Hepatic stellate cell (primary cell): ENCODE measurements at regions not wholly inside any gene's neighbourhood (a gene's known extent, or its start where the extent isn't known, plus 50 kb on each side); places are given as distances from the start of the nearest gene placed in this dataset.

ENCODE experiments used
- DNase-seq: peaks from one replicate; pipeline ENCODE4 v3.0.0; 2011; ENCODE audit warnings: low spot score

DNA sequence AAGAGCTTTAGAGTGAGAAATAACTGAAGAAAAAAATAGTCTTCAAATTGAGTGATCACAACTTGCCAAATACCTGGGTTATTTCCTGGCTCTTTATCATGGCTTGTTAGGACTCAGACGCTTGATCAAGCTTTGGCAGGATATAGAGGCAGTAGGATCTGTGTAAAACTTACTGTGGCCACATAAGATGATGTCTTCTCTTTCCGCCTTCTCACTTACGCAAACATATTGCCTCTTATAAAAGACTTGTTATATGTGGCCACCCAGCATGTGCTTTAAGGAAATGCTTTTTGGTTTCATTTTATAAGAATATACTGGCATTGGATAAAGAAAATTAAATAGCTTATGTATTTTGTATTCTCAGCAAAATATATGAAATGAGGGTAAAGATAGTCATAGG is 101.8 kb upstream of the AKIRIN2 start:
- DNase-seq = no peak

DNA sequence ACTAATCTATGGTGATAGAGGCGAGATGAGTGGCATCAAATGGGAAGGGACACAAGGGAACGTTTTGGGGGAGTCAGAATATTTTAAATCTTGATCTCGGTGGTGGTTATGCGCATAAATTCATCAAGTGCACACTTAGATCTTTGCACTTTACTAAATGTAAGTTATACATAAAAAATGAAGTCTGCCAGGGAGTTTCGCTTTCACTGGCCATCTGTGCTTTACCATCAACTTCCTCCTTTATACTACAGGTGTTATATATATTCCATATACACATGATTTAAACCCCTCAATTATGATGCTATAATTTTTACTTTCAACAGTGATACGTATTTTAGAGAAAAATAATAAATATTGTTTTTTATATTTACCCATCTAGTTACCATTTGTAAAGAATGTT is 97.6 kb upstream of the AKIRIN2 start:
- DNase-seq = no peak

DNA sequence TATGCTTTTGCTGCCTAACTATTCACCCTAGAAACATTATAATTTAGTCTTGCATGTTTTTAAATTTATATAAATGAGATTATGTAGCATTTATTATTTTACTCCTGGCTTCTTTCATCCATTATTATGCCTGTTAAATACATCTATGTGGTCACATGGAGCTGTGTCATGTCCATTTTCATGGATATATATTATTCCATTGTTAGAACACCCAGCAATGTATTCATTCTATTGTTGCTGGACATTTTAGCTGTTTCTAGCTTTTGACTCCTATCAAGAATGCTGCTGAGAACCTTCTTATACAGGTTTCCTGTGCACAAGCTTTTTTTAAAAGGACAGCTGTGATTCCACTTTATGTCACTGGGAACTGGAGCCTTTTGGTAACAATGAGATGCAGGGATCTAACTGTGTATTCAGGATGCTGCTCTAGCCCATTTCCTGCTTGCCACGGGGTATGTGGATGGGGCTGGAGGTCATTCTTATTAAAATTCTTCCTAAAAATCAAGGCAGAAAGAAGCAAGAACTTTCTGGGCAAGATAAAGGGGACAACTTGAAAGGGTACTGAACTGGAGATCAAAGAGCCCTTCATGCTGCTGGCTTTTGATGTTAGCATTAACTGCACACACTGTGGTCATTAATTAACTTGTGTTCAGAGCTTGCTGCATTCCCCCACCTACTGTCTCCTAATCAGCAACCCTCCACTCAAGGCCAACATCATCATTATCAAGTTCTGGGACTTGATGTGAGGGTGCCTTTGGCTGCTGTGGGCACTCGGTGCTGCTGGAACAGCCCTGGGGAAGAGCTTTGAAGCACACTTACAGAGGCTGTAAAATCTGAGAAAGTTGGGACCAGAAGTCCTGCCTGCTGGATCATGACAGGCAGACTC is 96.6 kb upstream of the AKIRIN2 start:
- DNase-seq = no peak

DNA sequence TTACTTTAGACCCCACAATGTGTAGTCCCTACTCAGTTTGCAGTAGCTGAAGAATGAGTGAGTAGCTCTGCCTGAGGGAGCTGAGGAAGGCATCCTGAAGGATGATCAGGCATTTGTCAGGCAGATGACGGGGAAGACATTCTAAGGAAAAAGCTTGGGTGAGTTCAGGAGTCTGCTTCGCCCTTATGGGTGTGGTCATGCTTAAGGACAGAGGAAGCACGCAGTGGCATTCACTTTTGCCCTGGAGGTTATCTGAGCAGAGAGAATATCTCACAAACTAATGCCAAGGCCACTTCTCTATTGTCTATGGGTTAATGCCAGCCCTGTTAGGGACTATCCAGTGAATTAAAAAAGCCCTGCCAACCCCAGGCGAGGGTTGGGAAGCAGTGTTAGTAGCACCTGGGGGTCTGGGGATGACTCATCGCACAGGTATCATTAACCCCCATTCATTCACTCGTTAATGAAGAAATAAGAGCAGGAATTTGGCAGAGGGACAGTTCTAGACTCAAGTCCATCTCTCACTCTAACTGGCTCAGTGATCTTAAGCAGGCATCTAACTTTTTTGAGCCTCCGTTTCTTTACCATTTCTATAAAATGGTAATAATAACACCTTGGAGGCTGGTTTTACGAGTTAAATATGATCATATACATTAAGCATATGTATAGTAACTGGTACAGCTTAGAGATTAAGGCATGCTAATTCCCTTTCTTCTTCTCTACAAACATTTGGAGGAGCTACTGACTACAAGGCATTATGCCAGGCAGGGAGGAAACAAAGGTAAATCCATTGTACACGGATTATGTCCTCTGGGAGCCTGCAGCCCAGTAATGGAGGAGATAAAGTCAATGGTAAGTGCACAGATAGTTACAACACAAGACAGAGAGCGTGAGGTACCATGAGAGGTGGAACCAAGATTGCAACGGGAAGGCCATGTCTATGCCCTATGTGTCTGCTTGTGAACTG is 93.2 kb upstream of the AKIRIN2 start:
- no peak for DNase-seq

DNA sequence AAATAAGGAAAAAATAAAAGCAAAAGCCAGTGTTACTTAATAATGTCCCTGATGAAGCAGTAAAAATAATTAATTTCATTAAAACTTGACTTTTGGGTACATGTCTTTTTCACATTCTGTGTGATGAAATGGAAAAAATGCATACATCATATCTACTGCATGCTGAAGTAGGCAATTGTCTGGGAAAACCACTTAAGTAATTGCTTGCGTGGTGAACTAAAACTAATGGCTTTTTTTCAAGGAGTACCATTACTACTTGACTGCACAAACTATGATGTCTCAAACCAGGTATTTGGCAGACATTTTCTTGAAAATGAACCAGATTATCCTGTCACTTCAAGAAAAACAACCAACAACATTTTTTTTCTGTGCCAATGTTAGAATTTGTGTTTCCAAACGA is 91.3 kb upstream of the AKIRIN2 start:
- no peak for DNase-seq

DNA sequence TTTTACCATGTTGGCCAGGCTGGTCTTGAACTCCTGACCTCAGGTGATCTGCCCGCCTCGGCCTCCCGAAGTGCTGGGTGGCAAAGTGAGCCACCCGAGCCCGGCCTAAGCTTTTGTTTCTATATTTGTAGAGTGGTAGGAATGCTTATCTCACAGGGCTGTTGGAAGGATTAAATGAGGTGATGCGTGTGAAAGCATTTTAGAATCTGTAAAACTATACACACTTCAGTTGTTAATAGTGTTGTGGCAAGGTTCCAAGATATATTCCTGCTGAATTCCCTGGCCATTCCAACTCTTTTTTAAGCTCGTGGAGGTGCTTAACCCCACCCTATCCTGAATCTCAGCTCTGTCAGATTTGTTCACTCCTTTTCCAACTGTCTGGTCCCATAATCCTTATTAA is 89.9 kb upstream of the AKIRIN2 start:
- DNase-seq = no peak

DNA sequence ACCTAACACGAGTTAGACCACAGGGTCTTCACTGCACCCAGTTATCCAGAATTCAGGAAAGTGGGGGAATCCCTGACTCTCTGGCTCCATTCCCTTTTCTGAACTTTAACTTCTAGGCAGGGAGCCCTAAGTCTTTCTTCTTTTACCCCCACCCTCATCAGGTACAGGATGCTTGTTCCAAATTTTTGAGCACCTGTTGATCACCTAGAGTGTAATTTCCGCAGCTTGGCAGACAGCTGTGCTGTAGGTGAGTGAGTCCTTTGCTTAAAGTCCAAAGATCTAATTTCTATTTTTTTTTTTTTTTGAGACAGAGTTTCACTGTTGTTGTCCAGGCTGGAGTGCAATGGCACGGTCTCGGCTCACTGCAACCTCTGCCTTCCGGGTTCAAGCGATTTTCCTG is 89.5 kb upstream of the AKIRIN2 start:
- no peak for DNase-seq

DNA sequence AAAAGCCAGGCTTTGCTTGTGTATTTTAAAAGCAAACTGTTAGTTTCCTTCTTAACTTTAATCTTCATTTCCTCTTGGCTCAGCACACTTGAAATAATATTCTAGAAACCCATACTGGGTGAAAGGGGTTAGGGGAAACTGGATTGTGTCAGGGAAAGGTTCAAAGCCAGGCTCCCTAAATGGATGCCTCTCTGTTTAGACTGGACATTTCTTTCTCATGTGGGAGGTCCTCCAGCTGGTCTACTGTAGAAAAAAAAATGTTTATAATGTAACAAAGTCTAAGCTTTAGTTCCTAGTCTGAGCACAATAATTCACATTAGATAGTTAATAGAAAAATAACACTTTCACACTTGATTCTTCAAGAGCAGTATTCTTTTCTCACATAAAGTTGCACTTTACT is 89.0 kb upstream of the AKIRIN2 start:
- no peak for DNase-seq

DNA sequence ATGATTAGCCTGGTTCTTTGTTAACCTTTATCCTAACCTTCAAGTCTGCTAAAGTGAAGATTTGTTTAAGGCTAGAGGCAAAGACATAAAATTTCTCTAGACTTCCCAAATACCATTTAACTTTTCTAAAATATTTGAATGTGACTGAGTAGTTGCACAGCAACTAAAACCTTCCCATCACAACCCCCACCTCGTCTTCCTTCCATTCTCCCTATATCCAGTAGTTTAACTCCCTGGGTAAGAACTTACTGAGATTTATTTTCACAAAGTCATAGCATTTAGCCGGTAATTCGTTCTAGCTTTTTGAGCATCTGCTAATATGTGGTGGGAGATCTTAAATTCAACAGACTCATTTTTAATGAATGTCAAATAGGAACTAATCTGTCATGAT is 87.9 kb upstream of the AKIRIN2 start:
- DNase-seq = no peak

DNA sequence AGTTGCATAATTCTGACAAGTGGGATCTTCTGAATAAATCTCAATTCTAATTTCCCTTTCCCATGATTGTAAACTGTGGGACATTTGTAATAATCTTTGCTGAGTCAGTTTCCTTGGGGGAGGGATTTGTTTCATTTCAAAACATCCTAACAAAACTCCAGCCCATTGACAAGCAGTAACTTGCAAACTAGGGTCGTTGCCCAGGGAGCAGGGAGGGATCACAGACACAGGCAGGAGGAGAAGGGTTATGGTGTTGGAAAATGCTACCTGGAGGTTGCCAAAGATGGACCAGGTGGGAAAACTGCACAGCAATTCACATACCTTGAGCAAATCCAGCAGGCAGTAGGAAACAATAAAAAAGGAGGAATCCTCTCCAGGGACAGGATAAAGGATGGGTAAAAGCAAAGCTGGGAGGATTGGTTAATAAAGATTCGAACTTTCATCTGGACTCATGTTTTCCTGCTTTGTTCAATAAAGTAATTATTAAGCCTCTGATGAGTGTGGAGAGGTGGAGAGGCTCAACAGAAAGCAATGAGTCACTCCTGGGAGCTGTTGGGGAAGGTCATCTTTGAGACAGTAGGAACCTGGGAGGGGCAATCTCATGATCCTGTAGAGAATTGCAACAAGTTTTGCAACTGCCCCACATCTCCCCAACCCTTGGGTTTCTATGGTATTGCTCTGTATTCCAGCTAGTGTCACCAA is 87.3 kb upstream of the AKIRIN2 start:
- DNase-seq = no peak

DNA sequence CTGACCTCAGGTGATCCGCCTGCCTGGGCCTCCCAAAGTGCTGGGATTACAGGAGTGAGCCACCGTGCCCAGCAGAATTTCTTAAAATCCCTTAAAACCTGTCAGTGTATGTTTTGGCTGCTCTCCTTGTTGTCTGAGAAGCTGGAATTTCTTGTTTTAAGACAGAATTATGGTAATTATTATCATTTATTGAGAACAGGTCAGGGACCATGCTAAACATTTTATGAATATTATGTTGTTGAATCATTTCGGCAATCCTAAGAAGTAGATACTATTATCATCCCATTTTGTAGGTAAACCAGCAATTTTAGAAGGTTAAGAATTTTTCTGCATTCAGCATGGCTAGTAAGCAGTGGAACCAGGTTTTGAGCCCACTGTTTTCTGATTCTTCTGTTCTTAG is 86.1 kb upstream of the AKIRIN2 start:
- no peak for DNase-seq

DNA sequence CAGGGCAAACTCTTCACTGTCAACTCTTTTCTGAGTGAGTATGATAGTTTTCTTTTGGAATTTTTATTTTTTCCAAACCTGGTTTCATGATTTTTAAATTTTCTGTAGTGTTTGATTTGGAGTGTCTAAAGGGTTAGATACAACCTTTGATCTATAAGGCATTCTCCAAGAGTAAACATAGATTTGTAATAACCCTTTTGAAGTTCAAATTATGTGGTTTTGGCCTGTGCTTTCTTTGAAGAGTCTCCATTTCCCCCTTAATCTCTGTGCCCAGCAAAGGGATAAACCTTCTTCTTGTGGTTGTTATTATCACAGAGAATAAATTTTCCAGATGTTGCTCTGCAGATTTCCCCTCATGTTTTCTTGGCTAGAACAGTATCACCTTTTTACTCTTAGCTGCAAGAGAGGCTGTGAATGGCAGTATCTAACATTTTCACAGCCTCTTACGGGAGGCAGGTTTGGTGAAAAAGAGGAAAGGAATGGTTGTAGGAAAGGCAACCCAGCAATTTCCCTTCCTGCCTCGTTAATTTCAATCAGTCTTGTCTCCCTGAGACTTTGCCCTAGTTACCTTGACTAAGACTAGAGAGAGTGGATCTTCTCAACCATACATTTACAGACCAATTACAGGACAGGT is 83.3 kb upstream of the AKIRIN2 start:
- DNase-seq = no peak

DNA sequence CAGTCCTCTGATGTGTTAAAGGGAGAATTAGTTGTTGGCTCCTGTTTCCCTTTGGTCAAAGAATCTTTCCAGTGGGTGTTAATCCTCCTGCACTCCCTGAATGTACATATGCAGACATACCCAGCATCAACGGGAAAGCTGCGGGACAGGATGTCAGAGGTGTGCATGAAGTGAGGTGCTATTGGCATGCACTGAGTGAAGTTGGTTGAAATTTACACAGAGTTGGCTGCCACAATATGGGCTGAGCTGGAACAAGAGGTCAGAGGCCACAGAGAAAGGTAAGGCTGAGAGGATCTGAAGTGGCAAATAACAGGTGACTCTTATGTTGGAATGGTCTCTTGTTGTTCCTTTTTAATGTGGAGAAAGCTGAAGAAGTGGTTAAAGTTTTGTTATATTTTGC is 82.7 kb upstream of the AKIRIN2 start:
- no peak for DNase-seq

DNA sequence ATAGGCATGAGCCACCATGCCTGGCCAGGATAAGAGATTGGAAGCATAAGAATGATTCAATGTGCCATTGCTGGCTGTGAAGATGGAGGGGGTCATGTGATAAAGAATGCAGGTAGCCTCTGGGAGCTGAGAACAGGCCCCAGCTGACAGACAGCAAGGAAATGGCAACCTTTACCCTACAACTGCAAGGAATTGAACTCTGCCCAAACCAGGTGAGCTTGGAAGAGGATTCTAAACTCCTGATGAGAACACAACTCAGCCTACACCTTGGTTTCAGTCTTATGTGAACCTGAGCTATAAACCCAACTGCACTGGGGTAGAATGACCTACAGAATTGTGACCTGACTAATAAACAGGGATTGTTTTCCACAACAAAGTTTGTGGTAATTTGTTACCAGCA is 82.0 kb upstream of the AKIRIN2 start:
- no peak for DNase-seq

DNA sequence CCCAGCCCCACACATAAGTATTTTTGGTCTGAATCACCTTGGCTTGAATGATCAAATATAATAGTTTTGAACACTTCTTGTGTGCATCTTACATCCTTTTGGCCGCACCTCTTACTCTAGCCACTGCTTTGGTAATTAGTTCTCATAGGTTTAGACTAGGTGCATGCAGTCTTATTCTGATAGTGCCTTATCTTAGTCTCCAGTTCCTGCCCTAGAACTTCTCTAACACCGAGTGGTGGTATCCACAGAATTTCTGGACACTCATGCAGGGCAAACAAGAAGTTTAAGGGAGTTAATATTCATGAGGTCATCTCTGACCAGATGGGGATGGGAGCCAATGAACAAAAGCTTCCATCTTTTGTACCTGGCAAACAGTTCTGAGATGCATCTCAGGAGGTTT is 77.5 kb upstream of the AKIRIN2 start:
- no peak for DNase-seq

DNA sequence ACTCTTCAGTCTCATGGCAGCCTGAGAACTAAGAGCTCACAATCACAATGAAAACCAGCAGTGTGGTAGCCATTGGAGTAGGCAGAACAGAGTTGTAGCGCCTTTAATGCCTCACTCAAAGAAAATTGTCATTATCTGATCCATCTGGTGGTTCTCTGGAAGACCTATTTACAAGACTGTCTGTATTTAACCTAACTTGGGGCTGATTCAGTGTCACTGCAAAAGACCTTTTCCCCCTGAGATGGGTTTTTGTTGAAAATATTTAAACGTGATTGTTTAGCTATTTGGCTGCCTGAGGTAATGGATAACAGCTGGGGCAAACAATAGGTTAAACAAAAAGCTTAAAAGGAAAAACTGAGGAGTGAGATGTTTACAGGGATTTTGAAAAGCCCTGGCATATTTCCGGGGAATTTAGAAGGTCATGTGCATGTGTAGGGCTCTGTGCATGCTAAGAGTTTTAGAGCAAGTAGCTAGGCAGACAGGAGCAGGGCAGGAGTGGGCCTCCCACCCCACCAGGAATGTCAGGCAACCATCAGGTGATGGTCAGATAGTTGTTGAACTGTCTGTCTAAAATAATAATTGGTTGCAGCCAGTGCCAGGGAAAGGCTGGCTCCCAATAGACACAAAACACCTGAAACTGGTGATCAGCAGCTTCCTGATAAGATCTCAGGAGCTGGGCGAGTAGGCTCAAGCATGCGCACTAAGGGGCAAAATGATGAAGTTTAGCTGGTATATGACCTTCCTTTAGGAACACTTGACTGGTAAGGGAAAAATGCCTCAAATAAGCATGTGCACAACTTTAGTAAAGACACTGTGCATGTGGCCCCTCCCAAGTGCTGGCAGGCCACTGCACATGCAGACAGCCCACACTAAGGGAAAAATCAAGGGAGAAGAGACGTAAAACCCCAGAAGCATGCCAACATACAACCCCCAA is 70.8 kb upstream of the AKIRIN2 start:
- no peak for DNase-seq

DNA sequence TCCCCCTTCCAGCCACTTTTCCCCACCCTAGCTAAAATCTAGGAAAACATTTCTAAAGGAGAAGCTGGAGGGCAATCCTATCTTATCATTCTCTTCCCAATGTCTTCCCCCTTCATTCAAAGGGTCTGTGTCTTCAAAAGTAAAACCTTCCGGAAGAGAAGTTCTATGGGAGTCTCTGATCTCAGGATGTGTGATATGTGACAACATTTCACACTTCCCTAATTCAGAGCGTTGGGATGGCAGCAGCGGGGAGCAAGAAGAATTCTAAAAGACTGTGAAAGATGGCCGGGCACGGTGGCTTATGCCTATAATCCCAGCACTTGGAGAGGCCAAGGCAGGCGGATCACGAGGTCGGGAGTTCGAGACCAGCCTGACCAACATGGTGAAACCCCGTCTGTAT is 65.4 kb upstream of the AKIRIN2 start:
- DNase-seq = no peak

DNA sequence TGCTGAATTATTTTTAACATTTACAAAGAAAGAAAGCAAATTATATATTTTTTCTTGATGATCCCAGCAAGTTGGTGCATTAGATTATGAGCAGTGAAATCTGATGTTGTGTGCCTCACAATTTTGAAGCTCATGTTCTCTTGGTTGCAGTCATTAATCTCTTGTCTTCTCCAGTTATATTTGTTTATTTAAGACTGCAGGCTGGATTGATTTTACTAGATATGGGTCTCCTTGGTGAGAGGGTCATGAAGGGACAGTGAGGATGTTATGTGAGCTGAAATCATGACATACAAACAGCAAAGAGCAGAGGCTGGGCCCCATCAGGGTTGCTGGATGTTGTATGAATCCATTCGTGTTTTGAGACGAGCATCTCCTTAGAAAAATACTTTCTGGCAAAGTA is 64.2 kb upstream of the AKIRIN2 start:
- no peak for DNase-seq

DNA sequence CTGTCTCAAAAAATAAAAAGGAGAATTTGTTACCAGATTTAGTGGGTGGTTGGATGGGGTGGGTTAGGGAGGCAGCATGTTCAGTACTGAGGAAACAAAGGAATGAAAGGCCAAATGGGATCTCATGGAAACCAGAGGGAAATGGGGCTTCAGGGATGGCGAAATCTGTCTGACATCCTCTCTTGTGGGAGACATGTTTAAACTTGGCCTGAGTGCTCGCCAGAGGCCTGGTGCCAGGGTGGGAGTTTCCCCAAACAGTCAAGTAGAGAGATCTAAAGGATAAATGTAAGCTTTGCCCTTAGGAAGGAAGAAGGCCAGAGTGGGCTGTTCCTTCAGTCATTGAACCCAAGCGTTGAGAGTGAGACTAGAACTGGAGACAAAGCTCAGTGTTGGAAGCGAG is 61.9 kb upstream of the AKIRIN2 start:
- DNase-seq = no peak

DNA sequence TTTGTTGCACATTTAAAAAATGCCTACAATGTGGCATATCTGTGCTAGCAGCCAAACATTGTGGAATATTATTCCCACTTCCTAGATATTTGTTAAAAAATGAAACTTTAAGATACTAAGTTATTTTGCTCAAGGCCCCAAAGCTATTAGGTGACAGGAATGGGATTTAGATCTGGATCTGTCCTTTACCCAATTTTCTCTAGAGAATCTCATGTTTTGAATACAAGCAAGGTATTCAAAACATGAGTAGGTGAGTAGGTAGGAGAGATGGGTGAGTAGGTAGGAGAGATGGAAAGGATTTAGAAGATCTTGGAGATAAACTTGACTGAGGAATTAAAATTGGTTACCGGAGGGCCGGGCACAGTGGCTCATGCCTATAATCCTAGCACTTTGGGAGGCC is 61.2 kb upstream of the AKIRIN2 start:
- DNase-seq = no peak

DNA sequence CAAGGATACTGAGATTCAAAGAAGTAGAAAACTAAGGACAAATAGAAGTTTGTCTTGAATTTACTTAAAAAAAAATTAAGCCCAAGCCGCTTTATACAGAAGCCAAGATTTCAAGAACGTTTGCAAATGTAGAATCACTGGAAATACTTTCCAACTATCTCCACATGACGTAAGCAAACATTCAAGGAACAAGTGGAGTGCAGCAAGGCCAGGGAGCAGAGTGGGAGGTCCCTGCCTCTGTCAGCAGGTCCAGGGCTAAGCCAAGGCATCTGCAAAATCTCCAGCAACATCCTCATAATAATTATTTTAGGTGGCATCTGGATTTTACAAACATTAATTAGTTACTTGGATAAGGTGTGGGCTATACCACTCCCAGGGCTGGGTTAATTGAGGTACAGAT is 60.1 kb upstream of the AKIRIN2 start:
- no peak for DNase-seq
